ENCODE measurements at regions not wholly inside any gene's neighbourhood (a gene's known extent, or its start where the extent isn't known, plus 50 kb on each side); places are given as distances from the start of the nearest gene placed in this dataset.

GRCh38 chr1:37267111-37267835 is 207.1 kb upstream of the ZC3H12A start:
- TF ChIP-seq EZH2phosphoT487 (IDR thresholded peaks at IDR 0.05; ENCODE audit: low read depth, severe bottlenecking, unreplicated experiment), result no peak
- TF ChIP-seq EZH2 (IDR thresholded peaks at IDR 0.05; ENCODE audit: borderline replicate concordance), result no peak

All from hepatocyte (in vitro differentiated cells).